ENCODE measurements at regions not wholly inside any gene's neighbourhood (a gene's known extent, or its start where the extent isn't known, plus 50 kb on each side); places are given as distances from the start of the nearest gene placed in this dataset.

- no peak for DNase-seq
Measured at GRCh38 chr1:209318181-209319056, 265.1 kb upstream of the CAMK1G start.

DNA sequence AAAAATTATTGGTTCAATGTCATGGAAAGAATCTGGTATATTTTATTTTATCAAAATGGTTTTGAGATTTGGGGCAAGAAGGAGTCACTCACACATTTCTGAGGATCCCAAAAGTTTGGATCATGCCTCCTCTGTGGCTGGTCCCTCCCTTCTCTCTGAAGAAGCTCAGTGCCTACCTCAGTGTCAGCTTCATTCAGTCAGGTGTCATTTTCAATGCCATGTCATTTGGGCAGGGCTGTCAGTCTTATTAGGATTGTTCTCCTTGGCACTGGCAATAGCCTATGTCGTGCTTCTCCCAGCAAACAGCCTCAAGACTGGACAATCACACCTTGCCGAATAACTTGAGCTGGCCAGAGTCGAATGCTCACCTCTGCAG is 264.5 kb upstream of the CAMK1G start:
- DNase-seq: no peak

- DNase-seq: peak; percentile 7
Measured at GRCh38 chr1:209319549-209319948, 264.0 kb upstream of the CAMK1G start.

GRCh38 chr1:209323743-209324142 is 259.8 kb upstream of the CAMK1G start:
- no peak for DNase-seq

GRCh38 chr1:209324901-209325871 is 258.3 kb upstream of the CAMK1G start:
- DNase-seq: no peak

DNA sequence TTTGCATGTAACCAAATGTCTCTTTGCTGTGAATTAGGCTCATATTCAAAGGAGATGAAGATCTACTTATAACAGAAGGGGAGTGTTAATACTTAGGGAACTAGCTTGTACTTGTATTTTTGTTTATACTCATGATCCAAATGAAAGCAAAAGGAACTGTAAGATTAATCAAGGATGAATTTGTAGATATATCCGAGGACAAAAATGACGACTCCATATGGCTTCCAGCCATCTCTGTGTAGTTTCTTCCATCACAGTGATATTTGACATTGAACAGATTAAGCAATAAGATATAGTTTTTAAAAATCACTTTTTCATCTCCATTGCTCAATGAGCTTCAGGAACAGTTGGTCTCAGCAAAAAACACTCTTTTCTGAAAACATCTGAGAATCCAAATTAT is 257.4 kb upstream of the CAMK1G start:
- DNase-seq: no peak

GRCh38 chr1:209326831-209327230 is 256.7 kb upstream of the CAMK1G start:
- DNase-seq: no peak

DNA sequence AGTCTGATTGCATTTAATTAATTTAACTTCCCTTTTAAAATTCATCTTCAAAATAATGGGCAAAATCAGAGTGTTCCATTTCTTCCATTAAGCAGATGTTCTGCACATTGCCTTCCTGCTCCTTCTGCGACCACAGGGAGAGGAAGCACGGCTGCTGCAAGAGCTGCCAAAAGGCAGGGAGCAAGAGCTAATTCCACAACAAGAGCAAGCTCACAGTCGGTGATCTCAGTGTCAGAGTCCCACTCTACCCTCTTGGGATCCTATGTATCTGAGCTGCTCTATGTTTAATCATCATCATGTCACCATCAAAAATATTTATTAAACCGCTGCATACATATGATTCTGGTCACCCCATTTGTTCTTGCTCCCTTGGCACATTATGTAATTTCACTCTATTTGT is 255.3 kb upstream of the CAMK1G start:
- no peak for DNase-seq

GRCh38 chr1:209335178-209335577 is 248.3 kb upstream of the CAMK1G start:
- DNase-seq: no peak

DNA sequence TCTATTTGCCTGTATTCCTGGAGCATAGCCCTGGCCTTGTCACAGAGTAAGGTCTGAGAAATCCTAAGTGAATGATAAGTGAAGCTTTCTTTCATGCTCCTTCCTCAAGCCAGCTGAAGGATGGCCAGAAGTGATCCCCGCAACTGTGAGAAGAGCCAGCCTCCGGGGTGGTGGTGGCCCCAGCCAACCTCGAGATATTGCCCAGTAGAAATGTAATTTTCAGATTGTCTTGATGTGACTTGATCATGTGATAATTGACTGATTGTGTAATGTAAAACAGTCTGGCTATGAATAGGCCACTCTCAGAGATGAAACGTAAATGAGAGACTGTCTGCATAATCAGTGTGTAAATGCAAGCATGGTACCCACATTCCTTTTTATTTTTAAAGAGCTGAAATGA is 242.4 kb upstream of the CAMK1G start:
- no peak for DNase-seq

DNA sequence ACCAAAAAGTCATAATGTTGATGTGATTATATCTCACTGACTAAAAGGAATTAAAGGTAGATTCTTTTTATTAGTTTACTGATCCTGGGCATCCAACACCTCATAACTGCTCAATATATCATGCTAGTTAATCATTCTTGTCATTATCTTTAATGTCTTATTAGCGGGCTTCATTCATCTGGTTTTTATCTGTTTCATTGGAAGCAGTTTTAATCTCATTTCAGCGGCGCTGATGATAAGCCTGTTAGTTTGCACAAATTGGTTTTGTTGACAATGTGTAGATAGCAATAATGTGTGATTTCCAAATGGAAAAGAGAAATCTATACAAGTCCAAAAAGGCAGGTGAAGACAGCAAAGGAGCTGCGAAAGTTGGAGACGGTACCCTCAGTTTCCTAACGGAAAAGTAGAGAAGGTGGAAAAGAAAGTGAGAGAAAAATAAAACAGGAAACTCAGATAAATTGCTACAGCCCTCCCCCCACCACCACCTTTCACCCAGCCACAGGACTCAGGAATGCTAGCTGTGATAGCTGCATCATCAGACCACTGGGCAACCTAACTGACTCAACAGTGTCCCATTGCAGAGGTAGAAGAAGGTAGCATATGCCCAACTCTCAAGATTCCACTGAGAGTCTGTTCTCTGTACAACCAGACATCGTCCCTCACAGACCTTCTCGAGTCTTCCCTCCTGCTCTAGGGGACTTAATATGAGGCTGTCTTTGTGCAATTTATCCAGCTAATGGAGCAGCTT is 241.7 kb upstream of the CAMK1G start:
- DNase-seq: no peak

DNA sequence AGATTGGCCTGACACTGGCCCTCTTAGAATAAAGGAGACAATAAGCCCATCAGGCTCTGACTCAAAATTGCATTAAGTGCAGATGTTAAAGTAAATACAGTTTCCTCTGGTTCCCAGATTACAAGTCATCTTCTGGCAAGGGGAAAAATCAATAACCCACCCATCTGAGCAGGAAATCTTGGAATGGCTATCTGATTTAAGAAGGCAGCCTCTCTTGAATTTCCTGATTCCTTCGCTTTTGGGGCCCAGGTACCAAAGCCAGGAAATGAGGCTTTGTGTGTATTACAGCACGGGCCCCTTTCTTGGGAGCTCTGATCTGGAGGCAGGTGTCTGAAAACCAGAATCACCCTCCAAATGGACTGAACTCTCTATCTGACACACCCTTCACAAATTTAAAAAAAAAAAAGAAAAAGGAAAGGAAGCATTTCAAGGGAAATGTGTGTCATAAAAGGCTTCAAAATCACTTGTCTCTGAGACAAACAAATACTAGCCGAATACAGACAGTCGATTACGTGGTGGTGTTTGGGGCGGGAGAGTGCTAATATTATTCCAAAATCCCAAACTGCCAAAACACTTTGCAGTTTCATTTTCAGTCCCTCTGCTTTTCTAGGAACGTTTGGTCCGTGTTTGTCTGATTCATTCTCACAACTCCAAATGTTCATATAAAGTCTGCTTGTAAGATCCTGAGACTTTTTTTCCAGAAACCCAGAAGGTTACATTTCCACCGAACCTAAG is 240.9 kb upstream of the CAMK1G start:
- no peak for DNase-seq

DNA sequence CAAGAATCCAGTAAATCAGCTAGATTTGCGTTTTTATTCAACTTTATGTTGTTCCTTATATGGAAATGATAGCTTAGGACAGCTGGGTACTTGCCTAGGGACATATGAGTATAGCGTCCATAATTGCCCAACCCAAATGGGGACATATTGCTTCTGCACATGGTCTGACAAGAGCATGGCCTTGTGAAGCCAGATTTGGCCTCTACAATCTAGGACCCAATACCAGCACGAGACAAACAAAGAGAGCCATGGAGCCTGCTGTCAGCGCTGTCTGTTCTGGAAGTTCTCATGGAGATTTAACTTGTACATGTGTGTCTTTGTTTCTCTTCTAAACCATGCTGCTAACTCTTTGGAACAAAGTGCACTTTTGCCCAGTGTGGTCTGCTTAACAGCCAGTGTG is 240.0 kb upstream of the CAMK1G start:
- DNase-seq: no peak

DNA sequence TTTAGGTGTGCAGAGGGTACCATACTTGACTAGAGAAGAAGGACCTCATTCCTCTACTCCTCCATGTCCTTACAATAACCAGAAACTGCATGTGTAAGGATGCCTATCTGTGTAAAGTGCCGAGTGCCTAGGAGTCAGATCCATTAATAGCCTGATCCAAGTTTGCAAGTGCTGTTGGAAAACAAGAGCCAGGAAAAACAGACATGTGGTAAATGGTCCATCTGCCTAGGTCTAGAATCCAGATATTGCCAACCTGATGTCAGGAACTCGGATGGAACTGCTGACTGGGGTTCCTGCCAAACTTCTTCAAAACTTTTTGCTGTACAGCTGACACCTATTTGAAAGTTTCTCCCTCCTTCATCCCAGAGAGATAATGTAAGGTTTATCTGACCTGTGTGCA is 239.4 kb upstream of the CAMK1G start:
- DNase-seq: no peak

DNA sequence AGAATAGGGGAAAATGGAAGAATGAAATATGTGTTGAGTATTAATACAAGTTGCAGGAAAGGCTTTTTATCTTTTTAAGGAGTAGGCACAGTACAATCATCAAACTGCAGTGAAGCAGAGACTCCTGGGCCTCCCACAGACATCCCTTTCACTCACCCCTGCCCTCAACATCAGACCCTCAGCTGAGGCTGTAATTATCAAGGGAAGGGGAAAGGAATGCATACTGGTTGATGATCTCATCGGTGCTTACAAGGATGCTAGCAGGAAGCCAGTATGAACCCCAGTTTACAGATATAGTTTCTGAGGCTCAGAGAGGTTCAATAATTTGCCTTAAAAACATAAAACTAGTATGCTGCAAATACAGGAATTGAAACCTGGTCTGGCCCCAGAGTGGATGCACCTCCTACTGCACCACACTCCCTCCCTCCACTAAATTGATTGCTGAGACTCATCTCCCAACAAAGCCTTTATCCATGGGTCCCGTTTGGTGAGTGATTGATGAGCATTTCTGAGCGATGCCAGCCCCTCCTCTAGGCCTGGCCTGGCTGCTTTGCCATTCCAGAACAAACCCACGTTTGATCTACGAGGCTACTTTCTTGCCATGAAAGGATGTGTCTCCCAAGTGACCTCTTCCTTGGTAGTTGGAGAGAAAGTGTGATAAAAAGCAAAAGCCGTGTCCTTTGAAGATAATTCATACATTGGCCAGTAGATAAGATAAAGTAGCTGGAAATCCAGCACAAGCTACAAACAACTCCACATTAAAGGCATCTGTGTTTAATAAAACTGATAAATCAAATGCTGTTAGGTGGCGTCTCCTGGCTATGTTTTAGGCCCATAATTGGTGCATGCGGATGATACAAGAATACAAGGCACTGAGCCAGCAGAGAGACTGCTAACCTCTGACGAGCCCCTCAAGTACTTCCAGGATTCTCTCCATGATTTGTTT is 233.9 kb upstream of the CAMK1G start:
- DNase-seq: no peak

DNA sequence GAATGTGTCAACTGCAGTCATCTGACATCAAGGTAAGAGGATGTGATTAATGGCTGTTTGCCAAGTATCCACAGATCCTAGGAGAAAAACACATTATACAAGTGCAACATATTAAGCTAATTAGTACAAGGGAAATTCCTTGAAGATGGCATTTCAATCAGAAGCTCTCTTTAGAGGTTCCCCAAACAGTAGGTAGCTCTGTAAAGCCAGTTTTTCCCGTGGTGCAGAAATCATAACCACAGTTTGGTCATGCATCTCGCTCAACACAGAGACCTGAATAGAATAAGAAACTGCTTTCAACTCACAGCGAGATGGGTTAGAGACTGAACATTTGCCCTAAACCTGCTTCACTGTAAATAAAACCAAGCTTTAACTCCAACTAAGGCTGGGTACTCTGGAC is 230.5 kb upstream of the CAMK1G start:
- DNase-seq: no peak

- DNase-seq: peak; percentile 53
Measured at GRCh38 chr1:209354111-209354839, 229.2 kb upstream of the CAMK1G start.

DNA sequence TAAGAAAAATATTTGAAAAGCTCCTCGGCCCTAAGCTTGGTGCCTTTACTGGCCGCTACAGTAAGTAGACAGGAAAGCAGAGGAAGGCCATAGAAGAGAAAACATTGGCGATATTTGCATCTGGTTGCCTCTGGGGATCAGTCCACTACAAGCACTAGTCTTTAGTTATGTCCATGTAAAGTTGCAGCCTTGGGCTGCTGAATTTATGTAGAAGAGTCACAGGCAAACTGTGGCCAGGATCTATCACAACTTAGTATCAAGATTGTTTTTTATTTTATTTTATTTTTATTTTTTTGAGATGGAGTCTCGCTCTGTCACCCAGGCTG is 228.7 kb upstream of the CAMK1G start:
- no peak for DNase-seq

GRCh38 chr1:209355415-209355814 is 228.1 kb upstream of the CAMK1G start:
- DNase-seq: no peak

DNA sequence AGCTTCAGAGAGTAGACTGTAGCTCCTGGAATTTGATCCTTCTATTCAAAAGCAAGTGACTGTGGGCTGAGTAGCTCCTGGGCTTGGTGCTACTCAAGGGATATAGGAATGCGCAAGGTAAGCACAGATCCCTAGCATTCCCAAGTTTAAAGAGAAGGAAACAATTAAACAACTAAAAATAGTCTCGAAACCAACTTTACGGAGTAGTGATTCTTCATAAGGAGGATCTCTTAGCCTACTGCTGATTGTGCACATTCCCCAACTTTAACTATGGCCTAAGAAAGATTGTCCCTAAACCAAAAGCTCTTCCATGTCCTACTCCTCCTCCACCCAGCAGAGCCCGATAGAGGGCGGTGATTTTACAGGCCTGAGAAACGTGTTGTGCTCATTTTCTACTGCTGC is 226.5 kb upstream of the CAMK1G start:
- no peak for DNase-seq

GRCh38 chr1:209363112-209363511 is 220.4 kb upstream of the CAMK1G start:
- DNase-seq: no peak

Measured in T1000 (cell line).